Keratinocyte (primary cell): ENCODE measurements at regions not wholly inside any gene's neighbourhood (a gene's known extent, or its start where the extent isn't known, plus 50 kb on each side); places are given as distances from the start of the nearest gene placed in this dataset.

Source experiments
- DNase-seq: peaks from one replicate; pipeline ENCODE4 v3.0.0-alpha.2; 2011; ENCODE audit warnings: low read depth, missing footprints, low spot score
- FAIRE-seq: peaks from 2 replicates; lab custom pipeline; 2011; peaks lifted over from hg19 to GRCh38; lab: Jason Lieb, UNC
- H2AFZ ChIP-seq: 2 replicates; pipeline ENCODE4 v1.6.0; 2012; ENCODE audit warnings: low read length, control low read depth, inconsistent platforms; ENCODE audit not compliant: control insufficient read depth
- H3K27ac ChIP-seq: 2 replicates; pipeline ENCODE4 v1.5.1; 2011; ENCODE audit warnings: low read length; ENCODE audit not compliant: control insufficient read depth, insufficient read depth
- H3K27me3 ChIP-seq: 3 replicates; pipeline ENCODE4 v1.6.0; 2011; ENCODE audit warnings: low read length; ENCODE audit not compliant: control insufficient read depth, insufficient read depth; ENCODE audit errors: extremely low read depth
- H3K36me3 ChIP-seq, 2 experiments: 2 replicates in 1 of 2; 3 replicates in 1 of 2; pipeline ENCODE4 v1.5.1; 2011; ENCODE audit warnings: low read length in 2 of 2, mild to moderate bottlenecking in 1 of 2; ENCODE audit not compliant: control insufficient read depth in 2 of 2, insufficient read depth in 2 of 2; ENCODE audit errors: extremely low read depth in 1 of 2
- H3K4me1 ChIP-seq: 3 replicates; pipeline ENCODE4 v1.5.1; 2011; ENCODE audit warnings: low read length; ENCODE audit not compliant: control insufficient read depth, insufficient read depth; ENCODE audit errors: extremely low read depth
- H3K4me2 ChIP-seq: 3 replicates; pipeline ENCODE4 v1.6.0; 2011; ENCODE audit warnings: low read depth, low read length; ENCODE audit not compliant: control insufficient read depth, insufficient read depth; ENCODE audit errors: extremely low read depth
- H3K4me3 ChIP-seq, 3 experiments: fragments of 200-600 bp in 1 of 3; sonication (generic) in 1 of 3; 2 replicates in 2 of 3; 3 replicates in 1 of 3; pipeline ENCODE4 v1.5.1; 2011 to 2016; ENCODE audit warnings: low read length in 3 of 3, mild to moderate bottlenecking in 3 of 3, control low read depth in 2 of 3, inconsistent platforms in 1 of 3, low read depth in 1 of 3, mixed read lengths in 1 of 3, mixed run types in 1 of 3, moderate library complexity in 1 of 3; ENCODE audit not compliant: control insufficient read depth in 2 of 3, insufficient read depth in 2 of 3; ENCODE audit errors: extremely low read depth in 1 of 3
- H3K79me2 ChIP-seq: 2 replicates; pipeline ENCODE4 v1.6.0; 2012; ENCODE audit warnings: low read length; ENCODE audit not compliant: control insufficient read depth, insufficient read depth
- H3K9ac ChIP-seq: 3 replicates; pipeline ENCODE4 v1.6.0; 2011; ENCODE audit warnings: low read length; ENCODE audit not compliant: control insufficient read depth, insufficient read depth; ENCODE audit errors: extremely low read depth
- H3K9me1 ChIP-seq: 3 replicates; pipeline ENCODE4 v1.6.0; 2011; ENCODE audit warnings: low read length; ENCODE audit not compliant: control insufficient read depth, insufficient read depth; ENCODE audit errors: extremely low read depth
- H3K9me3 ChIP-seq: 2 replicates; pipeline ENCODE4 v1.5.1; 2012; ENCODE audit warnings: low read depth, low read length; ENCODE audit not compliant: control insufficient read depth
- H4K20me1 ChIP-seq: 3 replicates; pipeline ENCODE4 v1.6.0; 2011; ENCODE audit warnings: low read length; ENCODE audit not compliant: control insufficient read depth, insufficient read depth; ENCODE audit errors: extremely low read depth
- EZH2 ChIP-seq: IDR thresholded peaks from one replicate; pipeline ENCODE4 v1.6.1; 2012; ENCODE audit warnings: inconsistent platforms, mild to moderate bottlenecking, low read length, moderate library complexity
- dilution Hi-C: fragments of 300-500 bp; cut with MboI; formaldehyde crosslinking; loops from one replicate; pipeline ENCODE4 v1.7.0; 2020; ENCODE audit warnings: low sequenced_read_pairs; ENCODE audit not compliant: extremely low pct_ligation_motif_present
- TF ChIP-seq, protein P1 (sequence below), 3 experiments: IDR thresholded peaks in 1 of 3; conservative IDR thresholded peaks in 1 of 3; optimal IDR thresholded peaks in 1 of 3; 2 replicates in 2 of 3; 3 replicates in 1 of 3; pipeline versions ENCODE3 to v1.5.1; 2011; ENCODE audit warnings: low read length in 3 of 3, mild to moderate bottlenecking in 3 of 3, moderate library complexity in 2 of 3, control low read depth in 1 of 3, inconsistent platforms in 1 of 3; ENCODE audit not compliant: insufficient read depth in 2 of 3; ENCODE audit errors: extremely low read depth in 1 of 3

GRCh38 chr3:88816445-88816844 is 291.0 kb upstream of the EPHA3 start:
- H2AFZ ChIP-seq = no peak overlapping the region
- H3K4me1 ChIP-seq = no peaks in the 10 kb centered on the region
- H3K9me3 ChIP-seq = no peaks in the 10 kb centered on the region
- no peak overlapping the region for H3K4me2 ChIP-seq
- dilution Hi-C loops = no loop called here
- no peak overlapping the region for H3K9ac ChIP-seq
- no peaks in the 10 kb centered on the region for H3K27me3 ChIP-seq
- TF ChIP-seq, protein P1, sequence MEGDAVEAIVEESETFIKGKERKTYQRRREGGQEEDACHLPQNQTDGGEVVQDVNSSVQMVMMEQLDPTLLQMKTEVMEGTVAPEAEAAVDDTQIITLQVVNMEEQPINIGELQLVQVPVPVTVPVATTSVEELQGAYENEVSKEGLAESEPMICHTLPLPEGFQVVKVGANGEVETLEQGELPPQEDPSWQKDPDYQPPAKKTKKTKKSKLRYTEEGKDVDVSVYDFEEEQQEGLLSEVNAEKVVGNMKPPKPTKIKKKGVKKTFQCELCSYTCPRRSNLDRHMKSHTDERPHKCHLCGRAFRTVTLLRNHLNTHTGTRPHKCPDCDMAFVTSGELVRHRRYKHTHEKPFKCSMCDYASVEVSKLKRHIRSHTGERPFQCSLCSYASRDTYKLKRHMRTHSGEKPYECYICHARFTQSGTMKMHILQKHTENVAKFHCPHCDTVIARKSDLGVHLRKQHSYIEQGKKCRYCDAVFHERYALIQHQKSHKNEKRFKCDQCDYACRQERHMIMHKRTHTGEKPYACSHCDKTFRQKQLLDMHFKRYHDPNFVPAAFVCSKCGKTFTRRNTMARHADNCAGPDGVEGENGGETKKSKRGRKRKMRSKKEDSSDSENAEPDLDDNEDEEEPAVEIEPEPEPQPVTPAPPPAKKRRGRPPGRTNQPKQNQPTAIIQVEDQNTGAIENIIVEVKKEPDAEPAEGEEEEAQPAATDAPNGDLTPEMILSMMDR (optimal IDR thresholded peaks at IDR 0.05 in 1 of 3, IDR thresholded peaks at IDR 0.05 in 1 of 3, conservative IDR thresholded peaks at IDR 0.05 in 1 of 3; ENCODE audit: extremely low read depth in 1 of 3, insufficient read depth in 2 of 3, low read length in 3 of 3) = no peak
- no peak for TF ChIP-seq EZH2
- no peak overlapping the region for H3K4me3 ChIP-seq
- DNase-seq (no peak), FAIRE-seq (no peak)
- H3K79me2 ChIP-seq = no peaks in the 10 kb centered on the region
- no peak overlapping the region for H3K27ac ChIP-seq
- H4K20me1 ChIP-seq = no peaks in the 10 kb centered on the region
- no peaks in the 10 kb centered on the region for H3K36me3 ChIP-seq
- no peaks in the 10 kb centered on the region for H3K9me1 ChIP-seq

DNA sequence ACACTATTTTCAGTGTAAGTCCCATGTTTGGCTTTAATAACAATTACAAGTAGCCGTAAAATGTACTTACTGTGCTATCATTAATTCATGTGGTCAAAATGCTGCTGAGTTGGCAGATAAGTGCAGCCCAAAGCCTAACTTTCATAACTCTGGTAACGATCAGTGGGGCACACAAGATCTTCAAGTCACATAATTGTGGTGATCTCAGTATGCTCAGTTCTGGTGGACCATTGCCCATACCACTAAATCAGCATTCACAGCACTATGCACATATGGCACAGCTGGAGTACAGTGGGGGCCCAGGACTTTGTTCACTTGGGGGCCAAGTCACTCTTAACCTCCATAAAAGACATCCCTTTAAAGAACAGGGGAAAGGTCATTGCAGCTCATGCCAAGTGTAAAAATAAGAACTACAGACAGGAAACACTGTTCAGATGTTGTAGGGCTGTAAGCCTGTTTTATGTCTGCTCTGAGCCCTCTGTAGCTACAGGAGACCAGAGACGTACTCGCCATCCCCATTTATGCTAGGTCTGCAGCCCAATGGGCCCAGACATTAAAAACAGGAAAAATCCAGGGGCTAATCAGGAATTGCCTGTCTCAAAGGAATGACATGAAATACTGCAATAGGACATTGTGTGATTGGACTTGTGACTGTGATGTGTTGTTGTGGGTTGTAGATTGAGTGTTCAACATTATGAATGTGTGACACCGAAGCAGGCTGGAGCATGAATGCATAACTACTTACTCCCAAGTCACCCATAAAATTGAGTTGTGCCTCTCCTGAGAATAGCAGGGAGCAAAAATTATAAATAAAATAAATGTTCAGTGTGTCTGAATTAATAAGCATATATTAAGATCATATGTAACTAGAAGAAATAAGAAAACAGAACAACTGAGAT is 282.5 kb upstream of the EPHA3 start:
- H3K4me1 ChIP-seq = no peaks in the 10 kb centered on the region
- H3K27me3 ChIP-seq = no peaks in the 10 kb centered on the region
- H3K4me3 ChIP-seq = no peak overlapping the region
- TF ChIP-seq, protein P1 (optimal IDR thresholded peaks at IDR 0.05 in 1 of 3, IDR thresholded peaks at IDR 0.05 in 1 of 3, conservative IDR thresholded peaks at IDR 0.05 in 1 of 3; ENCODE audit: extremely low read depth in 1 of 3, insufficient read depth in 2 of 3, low read length in 3 of 3) = no peak
- TF ChIP-seq EZH2 = no peak
- H3K9ac ChIP-seq = no peak overlapping the region
- H3K79me2 ChIP-seq = no peaks in the 10 kb centered on the region
- no peak overlapping the region for H3K27ac ChIP-seq
- H3K4me2 ChIP-seq = no peak overlapping the region
- FAIRE-seq = no peak
- H2AFZ ChIP-seq = no peak overlapping the region
- H3K9me3 ChIP-seq = no peaks in the 10 kb centered on the region
- dilution Hi-C loops = no loop called here
- H3K36me3 ChIP-seq = no peaks in the 10 kb centered on the region
- H4K20me1 ChIP-seq = no peaks in the 10 kb centered on the region
- H3K9me1 ChIP-seq = no peaks in the 10 kb centered on the region
- no peak for DNase-seq
